Activated T-cell treated with anti-CD3 and anti-CD28 coated beads, Interleukin-2, amount 50 U/mL, for 72 hours (primary cell): ENCODE measurements at regions not wholly inside any gene's neighbourhood (a gene's known extent, or its start where the extent isn't known, plus 50 kb on each side); places are given as distances from the start of the nearest gene placed in this dataset.
"Not testable (repeated sequence)": the region's sequence is repeated elsewhere in the genome, so short reads cannot be mapped to it uniquely, and the experiment has no call there.

ENCODE experiments used
- ATAC-seq, 2 donors: fragments of 150-1000 bp; cut with Tn5 transposase; replicated peaks in 1 of 2; 2 replicates each; pipeline ENCODE4 v1.10.0; 2021; ENCODE audit warnings: moderate library complexity in 2 of 2, mild to moderate bottlenecking in 1 of 2
- DNase-seq, 2 donors: peaks; one replicate each; pipeline ENCODE4 v3.0.0; 2021 to 2022; ENCODE audit warnings: mixed read lengths in 1 of 2
- H3K27ac Mint-ChIP-seq: one replicate; pipeline ENCODE4 v1.8.0; 2022; ENCODE audit warnings: mild to moderate bottlenecking, moderate library complexity, mixed read lengths
- H3K27me3 Mint-ChIP-seq: one replicate; pipeline ENCODE4 v1.8.0; 2022; ENCODE audit warnings: low read depth, mixed read lengths
- H3K36me3 Mint-ChIP-seq, 2 donors: one replicate each; pipeline ENCODE4 v1.8.0; 2022; ENCODE audit warnings: mixed read lengths in 2 of 2, mild to moderate bottlenecking in 1 of 2; ENCODE audit not compliant: insufficient read depth in 2 of 2
- H3K4me1 Mint-ChIP-seq: one replicate; pipeline ENCODE4 v1.8.0; 2022; ENCODE audit warnings: low read depth, mixed read lengths
- H3K4me3 Mint-ChIP-seq, 2 donors: one replicate each; pipeline ENCODE4 v1.8.0; 2022; ENCODE audit warnings: mild to moderate bottlenecking in 2 of 2, mixed read lengths in 2 of 2, moderate library complexity in 2 of 2
- H3K9me3 Mint-ChIP-seq, 2 donors: one replicate each; pipeline ENCODE4 v1.8.0; 2022; ENCODE audit warnings: mixed read lengths in 2 of 2

GRCh38 chr2:212841460-212841859, 302.9 kb upstream of the ERBB4 start:
- peaks cover 20% of the 10 kb centered on the region for H3K27me3 Mint-ChIP-seq
- H3K27ac Mint-ChIP-seq = no peak overlapping the region
- H3K4me3 Mint-ChIP-seq = no peak overlapping the region
- peaks cover 0 to 3% of the 10 kb centered on the region in 2 donors for H3K9me3 Mint-ChIP-seq
- no peak for DNase-seq
- no peak for ATAC-seq
- no peaks in the 10 kb centered on the region for H3K4me1 Mint-ChIP-seq
- peaks cover 0 to 3% of the 10 kb centered on the region in 2 donors for H3K36me3 Mint-ChIP-seq

GRCh38 chr2:212832211-212833195, 293.9 kb upstream of the ERBB4 start:
- H3K36me3 Mint-ChIP-seq = peaks cover 6 to 12% of the 10 kb centered on the region in 2 donors
- no peaks in the 10 kb centered on the region for H3K27me3 Mint-ChIP-seq
- H3K9me3 Mint-ChIP-seq = peaks cover 3 to 6% of the 10 kb centered on the region in 2 donors
- no peaks in the 10 kb centered on the region for H3K4me1 Mint-ChIP-seq
- ATAC-seq (no peak), DNase-seq (no peak)
- no peak overlapping the region for H3K27ac Mint-ChIP-seq
- H3K4me3 Mint-ChIP-seq = no peak overlapping the region

- peaks cover 6 to 12% of the 10 kb centered on the region in 2 donors for H3K36me3 Mint-ChIP-seq
- H3K27me3 Mint-ChIP-seq = no peaks in the 10 kb centered on the region
- no peak overlapping the region for H3K4me3 Mint-ChIP-seq
- ATAC-seq (no peak), DNase-seq (no peak)
- no peak overlapping the region for H3K27ac Mint-ChIP-seq
- peaks cover 3 to 6% of the 10 kb centered on the region in 2 donors for H3K9me3 Mint-ChIP-seq
- no peaks in the 10 kb centered on the region for H3K4me1 Mint-ChIP-seq
Observed at GRCh38 chr2:212831671-212832199, 293.1 kb upstream of the ERBB4 start.

GRCh38 chr2:212816267-212816666, 277.7 kb upstream of the ERBB4 start:
- Mint-ChIP-seq H3K4me3 (no peak overlapping the region), H3K4me1 (peaks cover 6% of the 10 kb centered on the region), H3K9me3 (no peaks in the 10 kb centered on the region), H3K27me3 (peaks cover 31% of the 10 kb centered on the region), H3K27ac (no peak overlapping the region), H3K36me3 (no peaks in the 10 kb centered on the region)
- DNase-seq = no peak
- ATAC-seq = no peak

GRCh38 chr2:212815453-212815852, 276.9 kb upstream of the ERBB4 start:
- ATAC-seq (peak; percentile 53 to 71), DNase-seq (peak; percentile 6 to 11)
- Mint-ChIP-seq H3K4me3 (no peak overlapping the region), H3K9me3 (no peaks in the 10 kb centered on the region), H3K4me1 (peaks cover 6% of the 10 kb centered on the region), H3K36me3 (no peaks in the 10 kb centered on the region), H3K27ac (no peak overlapping the region), H3K27me3 (peaks cover 27% of the 10 kb centered on the region)

GRCh38 chr2:212814941-212815340, 276.3 kb upstream of the ERBB4 start:
- peaks cover 27% of the 10 kb centered on the region for H3K27me3 Mint-ChIP-seq
- ATAC-seq = no peak
- no peaks in the 10 kb centered on the region for H3K36me3 Mint-ChIP-seq
- no peak overlapping the region for H3K27ac Mint-ChIP-seq
- no peak for DNase-seq
- H3K4me3 Mint-ChIP-seq = no peak overlapping the region
- no peaks in the 10 kb centered on the region for H3K9me3 Mint-ChIP-seq
- peaks cover 6% of the 10 kb centered on the region for H3K4me1 Mint-ChIP-seq

GRCh38 chr2:212811921-212812320, 273.3 kb upstream of the ERBB4 start:
- ATAC-seq = no peak
- H3K4me1 Mint-ChIP-seq = peaks cover 6% of the 10 kb centered on the region
- H3K36me3 Mint-ChIP-seq = no peaks in the 10 kb centered on the region
- DNase-seq = no peak
- H3K27me3 Mint-ChIP-seq = peaks cover 13% of the 10 kb centered on the region
- H3K9me3 Mint-ChIP-seq = no peaks in the 10 kb centered on the region
- no peak overlapping the region for H3K4me3 Mint-ChIP-seq
- no peak overlapping the region for H3K27ac Mint-ChIP-seq

- Mint-ChIP-seq H3K9me3 (no peaks in the 10 kb centered on the region), H3K36me3 (no peaks in the 10 kb centered on the region), H3K27me3 (peaks cover 8% of the 10 kb centered on the region), H3K4me1 (peaks cover 6% of the 10 kb centered on the region), H3K4me3 (no peak overlapping the region), H3K27ac (peak overlapping the region; percentile 23)
- no peak for DNase-seq
- ATAC-seq = peak; percentile 86 to 88
Observed at GRCh38 chr2:212811036-212811805, 272.6 kb upstream of the ERBB4 start.

- peaks cover 12% of the 10 kb centered on the region for H3K4me1 Mint-ChIP-seq
- H3K4me3 Mint-ChIP-seq = no peak overlapping the region
- H3K27ac Mint-ChIP-seq = no peak overlapping the region
- DNase-seq (peak; percentile 3 to 10), ATAC-seq (peak; percentile 91 to 96)
- peaks cover 7% of the 10 kb centered on the region for H3K27me3 Mint-ChIP-seq
- H3K36me3 Mint-ChIP-seq = peaks cover 0 to 1% of the 10 kb centered on the region in 2 donors
- H3K9me3 Mint-ChIP-seq = no peaks in the 10 kb centered on the region
Observed at GRCh38 chr2:212797484-212798205, 259.0 kb upstream of the ERBB4 start.

- no peaks in the 10 kb centered on the region for H3K9me3 Mint-ChIP-seq
- peaks cover 12% of the 10 kb centered on the region for H3K4me1 Mint-ChIP-seq
- H3K27me3 Mint-ChIP-seq = peaks cover 7% of the 10 kb centered on the region
- no peak overlapping the region for H3K27ac Mint-ChIP-seq
- ATAC-seq = no peak
- H3K36me3 Mint-ChIP-seq = peaks cover 0 to 1% of the 10 kb centered on the region in 2 donors
- DNase-seq = no peak
- H3K4me3 Mint-ChIP-seq = no peak overlapping the region
Observed at GRCh38 chr2:212794471-212794870, 255.9 kb upstream of the ERBB4 start.

- Mint-ChIP-seq H3K4me1 (peaks cover 12% of the 10 kb centered on the region), H3K27me3 (peaks cover 8% of the 10 kb centered on the region), H3K36me3 (peaks cover under 1 to 4% of the 10 kb centered on the region in 2 donors), H3K27ac (no peak overlapping the region), H3K9me3 (peaks cover 0 to 2% of the 10 kb centered on the region in 2 donors), H3K4me3 (no peak overlapping the region)
- ATAC-seq = no peak
- no peak for DNase-seq
Observed at GRCh38 chr2:212791569-212791968, 253.0 kb upstream of the ERBB4 start.

GRCh38 chr2:212786088-212786487, 247.5 kb upstream of the ERBB4 start:
- not testable (repeated sequence) for H3K4me3 Mint-ChIP-seq, H3K4me1 Mint-ChIP-seq, H3K27ac Mint-ChIP-seq, DNase-seq, ATAC-seq
- Mint-ChIP-seq H3K36me3 (peaks cover 14 to 21% of the 10 kb centered on the region in 2 donors), H3K27me3 (peaks cover 12% of the 10 kb centered on the region), H3K9me3 (peaks cover 9 to 15% of the 10 kb centered on the region in 2 donors)
